ENCODE measurements at regions not wholly inside any gene's neighbourhood (a gene's known extent, or its start where the extent isn't known, plus 50 kb on each side); places are given as distances from the start of the nearest gene placed in this dataset.

- no peak for DNase-seq
Observed at GRCh38 chr17:15177343-15177742, 87.8 kb downstream of the PMP22 start.

GRCh38 chr17:15175356-15175755, 89.8 kb downstream of the PMP22 start:
- DNase-seq = peak; percentile 23

GRCh38 chr17:15171167-15172047, 93.7 kb downstream of the PMP22 start:
- DNase-seq = peak; percentile 69

- DNase-seq = no peak
Observed at GRCh38 chr17:15169676-15170075, 95.5 kb downstream of the PMP22 start.

GRCh38 chr17:15168379-15168778, 96.7 kb downstream of the PMP22 start:
- no peak for DNase-seq

GRCh38 chr17:15161395-15161794, 103.7 kb downstream of the PMP22 start:
- DNase-seq = no peak

- DNase-seq = no peak
Observed at GRCh38 chr17:15157051-15157450, 108.1 kb downstream of the PMP22 start.

- DNase-seq = no peak
Observed at GRCh38 chr17:15154618-15155017, 110.5 kb downstream of the PMP22 start.

GRCh38 chr17:15145621-15146020, 119.5 kb downstream of the PMP22 start:
- no peak for DNase-seq

GRCh38 chr17:15143524-15143923, 121.6 kb downstream of the PMP22 start:
- no peak for DNase-seq

GRCh38 chr17:15134363-15134762, 130.8 kb downstream of the PMP22 start:
- peak; percentile 8 for DNase-seq

GRCh38 chr17:15133826-15134225, 131.3 kb downstream of the PMP22 start:
- no peak for DNase-seq

GRCh38 chr17:15133143-15133542, 132.0 kb downstream of the PMP22 start:
- DNase-seq = no peak

- DNase-seq = peak; percentile 73
Observed at GRCh38 chr17:15130426-15130825, 134.7 kb downstream of the PMP22 start.

- DNase-seq = peak; percentile 47
Observed at GRCh38 chr17:15129986-15130385, 135.1 kb downstream of the PMP22 start.

GRCh38 chr17:15124746-15125145, 140.4 kb downstream of the PMP22 start:
- DNase-seq = no peak

GRCh38 chr17:15124264-15124595, 140.9 kb downstream of the PMP22 start:
- no peak for DNase-seq

GRCh38 chr17:15123593-15124263, 141.4 kb downstream of the PMP22 start:
- no peak for DNase-seq

GRCh38 chr17:15122857-15123256, 142.3 kb downstream of the PMP22 start:
- no peak for DNase-seq

GRCh38 chr17:15121426-15121825, 143.7 kb downstream of the PMP22 start:
- no peak for DNase-seq

- DNase-seq = peak; percentile 27
Observed at GRCh38 chr17:15119968-15120367, 145.2 kb downstream of the PMP22 start.

- peak; percentile 6 for DNase-seq
Observed at GRCh38 chr17:15117239-15117638, 147.9 kb downstream of the PMP22 start.

- DNase-seq = peak; percentile 81
Observed at GRCh38 chr17:15112846-15113617, 152.1 kb downstream of the PMP22 start.

GRCh38 chr17:15109608-15110007, 155.5 kb downstream of the PMP22 start:
- no peak for DNase-seq

Measured in NCI-H69 (cell line).